ENCODE measurements at regions not wholly inside any gene's neighbourhood (a gene's known extent, or its start where the extent isn't known, plus 50 kb on each side); places are given as distances from the start of the nearest gene placed in this dataset.

DNA sequence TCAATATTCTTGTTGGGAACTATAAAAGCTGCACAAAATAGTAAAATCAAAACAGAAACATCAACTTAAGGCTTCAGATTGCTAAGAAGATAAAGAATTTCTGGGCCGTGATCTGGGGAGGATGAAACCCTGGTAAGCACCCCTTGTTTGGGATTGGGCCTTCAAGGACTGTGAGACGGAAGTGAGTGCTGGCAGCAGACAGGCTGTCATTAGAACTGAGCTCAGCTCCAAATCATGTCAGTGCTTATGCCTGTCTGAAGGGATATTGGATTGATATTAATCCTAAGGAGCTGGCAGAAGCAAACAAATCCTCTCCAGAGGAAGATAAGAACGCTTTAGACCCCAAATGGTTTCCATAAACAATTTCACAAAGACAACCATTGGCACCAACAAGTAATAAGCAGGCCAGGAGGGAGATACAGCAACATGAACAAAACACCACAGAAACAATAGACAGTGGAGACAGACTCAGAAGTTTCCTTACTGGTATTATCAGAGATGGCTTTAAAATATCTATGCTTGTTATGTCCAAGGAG lies 72.6 kb upstream of the CTXND1 start (continued):
- TF ChIP-seq SAP30 (IDR thresholded peaks at IDR 0.05; ENCODE audit: insufficient read depth, insufficient replicate concordance, low read length) (no peak), SP1 (IDR thresholded peaks at IDR 0.05; ENCODE audit: low read depth, low read length) (no peak), NRF1 (IDR thresholded peaks at IDR 0.05; ENCODE audit: low read depth, low read length) (no peak), EGR1 (IDR thresholded peaks at IDR 0.05; ENCODE audit: borderline replicate concordance, low read depth, low read length) (no peak), RBBP5 (IDR thresholded peaks at IDR 0.05; ENCODE audit: borderline replicate concordance, low read depth, low read length) (no peak), MAFK (IDR thresholded peaks at IDR 0.05; ENCODE audit: low read depth, low read length) (no peak)
- TF ChIP-seq, protein P1, sequence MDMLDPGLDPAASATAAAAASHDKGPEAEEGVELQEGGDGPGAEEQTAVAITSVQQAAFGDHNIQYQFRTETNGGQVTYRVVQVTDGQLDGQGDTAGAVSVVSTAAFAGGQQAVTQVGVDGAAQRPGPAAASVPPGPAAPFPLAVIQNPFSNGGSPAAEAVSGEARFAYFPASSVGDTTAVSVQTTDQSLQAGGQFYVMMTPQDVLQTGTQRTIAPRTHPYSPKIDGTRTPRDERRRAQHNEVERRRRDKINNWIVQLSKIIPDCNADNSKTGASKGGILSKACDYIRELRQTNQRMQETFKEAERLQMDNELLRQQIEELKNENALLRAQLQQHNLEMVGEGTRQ (IDR thresholded peaks at IDR 0.05; ENCODE audit: low read length) = no peak

Measured in H1 (cell line).